ENCODE measurements at regions not wholly inside any gene's neighbourhood (a gene's known extent, or its start where the extent isn't known, plus 50 kb on each side); places are given as distances from the start of the nearest gene placed in this dataset.

GRCh38 chr17:36885153-36885735 lies 52.0 kb upstream of the LHX1 start:
- DNase-seq (ENCODE audit: low spot score) (no peak), ATAC-seq (no peak)

- DNase-seq (ENCODE audit: low spot score): no peak
Observed at GRCh38 chr17:36885771-36886377, 51.4 kb upstream of the LHX1 start.

More at GRCh38 chr17:36885771-36886377, 51.4 kb upstream of the LHX1 start:
- no peak for ATAC-seq
